ENCODE measurements at regions not wholly inside any gene's neighbourhood (a gene's known extent, or its start where the extent isn't known, plus 50 kb on each side); places are given as distances from the start of the nearest gene placed in this dataset.

DNA sequence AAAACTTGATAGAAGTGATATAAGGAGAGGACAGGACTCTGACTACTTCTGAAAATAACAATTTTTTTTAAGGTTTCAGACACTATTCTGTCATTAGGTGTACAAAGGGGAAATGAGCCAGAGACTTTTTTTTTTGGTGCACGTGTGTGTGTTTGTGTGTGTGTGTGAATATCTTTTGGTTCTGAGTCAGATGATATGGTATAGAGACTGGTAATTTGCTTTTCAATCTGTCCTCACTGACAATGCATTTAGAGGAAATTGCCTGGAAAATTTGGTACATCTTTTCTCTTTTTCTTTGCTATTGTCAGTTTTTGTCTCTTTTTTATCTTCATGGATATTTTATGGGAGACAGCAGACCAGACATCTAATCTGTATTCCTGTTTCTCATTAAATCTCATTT is 59.3 kb downstream of the DDIT4L start:
- DNase-seq: no peak

- DNase-seq: no peak
Measured at GRCh38 chr4:100130491-100130890, 59.8 kb downstream of the DDIT4L start.

GRCh38 chr4:100129774-100130173 is 60.5 kb downstream of the DDIT4L start:
- no peak for DNase-seq

DNA sequence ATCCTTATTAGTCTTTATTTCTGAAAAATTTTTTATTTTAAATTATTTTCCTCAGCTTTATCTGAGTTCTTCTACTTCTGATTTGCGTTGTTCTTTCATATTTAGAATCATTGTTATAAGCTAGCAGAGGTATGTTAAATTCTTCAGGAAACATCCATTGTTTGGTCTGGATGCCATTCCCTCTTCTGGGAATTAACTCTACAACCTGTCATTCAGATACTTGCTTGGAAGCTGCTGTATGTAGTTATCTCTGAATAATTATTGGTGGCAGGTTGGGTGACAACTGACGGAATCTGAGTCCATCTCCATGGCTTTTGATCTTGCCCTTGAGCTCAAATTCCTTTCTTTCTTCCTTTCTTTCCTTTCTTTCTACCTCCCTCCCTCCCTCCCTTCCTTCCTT is 61.9 kb downstream of the DDIT4L start:
- DNase-seq: no peak

GRCh38 chr4:100124715-100125114 is 65.6 kb downstream of the DDIT4L start:
- no peak for DNase-seq

DNA sequence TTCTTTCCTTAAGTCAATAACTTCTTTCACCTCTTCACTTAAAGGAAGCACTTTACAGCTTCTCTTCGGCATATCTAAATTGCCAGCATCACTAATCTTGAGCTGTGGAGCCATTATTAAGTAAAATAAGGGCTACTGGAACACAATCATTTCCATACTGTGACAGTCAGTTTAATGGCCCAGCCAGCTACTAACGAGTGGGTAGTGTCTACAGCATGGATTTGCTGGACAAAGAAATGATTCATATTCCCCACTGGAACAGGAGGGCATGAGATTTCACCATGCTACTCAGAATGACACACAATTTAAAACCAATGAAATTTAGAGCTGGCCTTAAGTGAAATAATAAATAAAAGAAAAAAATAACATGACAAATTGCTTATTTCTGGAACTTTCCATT is 72.1 kb downstream of the DDIT4L start:
- no peak for DNase-seq

- DNase-seq: no peak
Measured at GRCh38 chr4:100117750-100118149, 72.5 kb downstream of the DDIT4L start.

DNA sequence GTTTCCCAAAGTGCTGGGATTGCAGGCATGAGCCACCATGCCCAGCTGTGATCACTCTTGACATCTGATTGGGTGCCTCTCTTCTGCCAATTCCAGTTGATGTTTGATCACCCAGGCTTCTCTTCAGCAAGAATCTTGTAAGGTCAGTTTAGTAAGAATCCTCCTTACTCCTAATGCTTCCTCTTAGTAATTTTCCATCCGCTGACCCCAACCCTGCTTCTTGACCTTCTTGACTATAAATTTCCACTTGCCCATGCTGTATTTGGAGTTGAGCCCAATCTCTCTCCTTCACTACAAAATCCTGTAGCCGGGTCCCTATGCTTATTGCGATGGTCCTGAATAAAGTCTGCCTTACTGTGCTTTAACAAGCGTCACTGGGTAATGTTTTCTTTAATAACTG is 75.4 kb downstream of the DDIT4L start:
- DNase-seq: no peak

GRCh38 chr4:100113732-100114131 is 76.5 kb downstream of the DDIT4L start:
- no peak for DNase-seq

DNA sequence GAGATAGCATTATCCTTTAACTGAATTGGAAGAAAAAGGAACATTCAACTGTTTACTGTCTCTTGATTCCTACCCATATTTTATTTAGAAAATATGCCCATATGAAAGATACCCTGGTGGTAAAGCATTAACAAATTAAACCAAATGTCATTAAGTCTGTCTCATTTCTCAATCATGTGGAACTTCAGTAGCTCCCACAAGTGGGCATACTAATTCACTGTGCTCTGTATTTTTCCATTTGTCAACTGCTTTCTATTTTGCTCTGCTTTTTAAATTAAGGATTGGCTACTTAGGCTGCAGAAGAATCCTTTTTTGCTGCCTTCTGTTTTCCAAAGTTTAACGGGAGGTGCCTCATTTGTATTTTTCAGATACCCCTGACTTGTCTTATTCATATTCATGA is 77.2 kb downstream of the DDIT4L start:
- DNase-seq: no peak

GRCh38 chr4:100109921-100110320 is 80.3 kb downstream of the DDIT4L start:
- no peak for DNase-seq

- DNase-seq: no peak
Measured at GRCh38 chr4:100108869-100109268, 81.4 kb downstream of the DDIT4L start.

DNA sequence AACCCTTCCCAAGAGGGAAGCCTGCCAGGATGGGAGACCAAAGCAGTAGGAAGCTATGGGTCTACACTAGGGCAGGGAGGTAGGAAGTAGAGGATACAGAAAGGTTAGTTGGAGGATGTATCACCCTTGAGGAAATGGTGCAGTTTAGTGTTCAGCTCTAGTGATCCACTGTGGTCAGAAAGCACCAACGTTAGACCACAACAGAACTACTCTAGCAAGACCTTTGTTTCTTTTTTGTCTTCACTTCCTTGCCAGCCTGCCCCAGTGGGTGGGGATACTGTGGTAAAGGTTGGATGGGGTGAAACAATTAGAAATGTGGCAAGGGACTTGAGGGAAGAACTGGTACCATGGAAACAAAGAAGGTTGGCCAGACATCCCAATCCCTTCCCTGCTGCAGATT is 83.3 kb downstream of the DDIT4L start:
- DNase-seq: no peak

DNA sequence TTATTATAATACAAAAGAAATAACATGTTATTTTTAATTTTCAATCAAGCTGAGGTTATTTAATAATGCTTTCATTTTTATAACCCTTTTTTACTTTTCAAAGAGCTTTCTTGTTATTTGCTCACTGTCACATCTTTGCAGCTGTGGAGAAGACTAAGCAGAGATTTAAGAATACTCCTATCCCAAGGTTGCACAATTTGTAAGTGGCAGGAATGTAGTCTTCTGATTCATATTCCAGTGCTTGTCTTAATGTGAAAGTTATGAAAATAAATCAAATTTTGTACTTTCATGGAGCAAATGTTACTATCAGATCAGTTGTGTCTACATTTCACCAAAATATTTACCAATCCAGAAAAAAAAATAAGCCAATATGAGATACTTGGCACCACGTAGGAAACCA is 86.6 kb downstream of the DDIT4L start:
- no peak for DNase-seq

DNA sequence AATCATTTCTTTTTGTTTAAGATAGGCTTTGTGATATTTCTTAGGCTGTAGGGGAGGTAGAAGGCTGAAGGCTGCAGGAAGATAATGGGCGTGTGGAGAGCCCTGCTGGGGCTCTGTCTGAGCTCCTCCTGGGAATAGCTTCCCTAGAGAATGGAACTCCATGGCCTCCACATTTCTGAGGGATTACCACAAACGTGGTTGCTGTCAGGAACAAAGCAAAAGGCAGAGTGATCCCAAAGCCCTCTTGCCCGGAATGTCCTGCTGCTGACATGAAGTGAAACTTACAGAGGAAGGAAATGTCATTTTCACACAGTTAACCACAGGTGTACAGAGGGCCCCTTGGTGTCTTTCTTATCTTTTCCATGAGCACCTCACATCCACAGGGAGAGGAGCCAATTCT is 89.3 kb downstream of the DDIT4L start:
- no peak for DNase-seq

DNA sequence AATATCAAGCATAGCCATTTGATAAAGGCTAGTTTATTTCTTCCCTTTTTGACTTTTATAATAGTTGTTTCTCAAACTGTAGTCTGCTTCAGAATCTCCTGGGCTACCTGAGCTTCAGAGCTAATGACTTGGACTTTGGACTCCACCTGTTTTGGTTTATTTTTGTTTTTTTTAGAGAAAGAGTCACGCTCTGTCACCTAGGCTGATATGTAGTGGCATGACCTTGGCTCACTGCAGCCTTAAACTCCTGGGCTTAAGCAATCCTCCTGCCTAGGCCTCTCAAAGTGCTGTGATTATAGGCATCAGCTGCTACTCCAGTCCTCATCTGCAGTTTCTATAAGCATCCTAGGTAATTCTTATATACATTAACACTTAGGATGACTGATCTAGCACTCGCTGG is 90.5 kb downstream of the DDIT4L start:
- no peak for DNase-seq

DNA sequence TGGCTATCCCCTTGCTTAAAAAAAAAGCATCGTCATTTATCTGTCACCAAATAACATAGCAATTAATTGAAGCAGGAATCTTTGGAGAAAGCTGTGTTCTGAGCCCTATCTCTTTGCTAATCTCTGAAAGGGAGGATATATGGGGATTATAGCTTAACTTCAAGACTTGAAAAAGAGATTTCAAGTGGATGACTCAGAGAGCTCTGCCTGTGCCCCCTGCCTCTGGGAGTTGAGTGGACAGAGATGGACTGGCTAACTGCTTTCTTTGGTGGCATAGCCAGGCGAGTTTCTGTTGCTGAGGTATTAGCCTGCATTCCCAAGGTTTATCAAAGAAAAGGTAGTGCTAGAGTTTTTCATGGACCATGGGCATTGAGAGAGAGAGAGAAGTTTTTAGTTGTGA is 91.6 kb downstream of the DDIT4L start:
- DNase-seq: no peak

DNA sequence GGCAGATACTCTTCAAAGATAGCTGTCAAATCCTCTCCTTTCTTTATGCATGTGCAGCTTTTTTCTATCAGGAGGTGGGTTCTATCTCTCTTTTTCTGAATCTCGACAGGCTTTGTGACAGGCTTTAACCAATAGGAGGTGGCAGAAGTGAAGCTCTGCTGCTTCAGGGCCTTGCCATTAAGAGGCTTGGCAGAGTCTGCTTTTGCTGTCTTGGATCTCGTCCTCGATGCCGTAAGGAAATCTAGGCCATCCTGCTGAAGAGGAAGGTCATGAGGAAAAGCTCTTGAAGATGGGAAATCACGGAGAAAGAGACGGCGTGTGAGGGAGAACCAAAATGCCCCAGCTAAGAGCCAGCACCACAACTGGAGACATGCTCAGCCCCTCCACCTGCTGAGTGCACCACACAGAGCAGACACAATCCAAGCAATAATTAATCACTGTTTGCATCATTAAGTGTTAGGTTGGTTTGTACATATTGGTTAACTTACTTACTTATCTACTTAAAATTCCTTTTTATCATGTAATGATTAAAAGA is 92.2 kb downstream of the DDIT4L start:
- DNase-seq: no peak

- peak; percentile 2 to 36 for DNase-seq
Measured at GRCh38 chr4:100095729-100096595, 94.3 kb downstream of the DDIT4L start.

GRCh38 chr4:100093091-100093866 is 97.0 kb downstream of the DDIT4L start:
- DNase-seq: peak; percentile 72 to 86

DNA sequence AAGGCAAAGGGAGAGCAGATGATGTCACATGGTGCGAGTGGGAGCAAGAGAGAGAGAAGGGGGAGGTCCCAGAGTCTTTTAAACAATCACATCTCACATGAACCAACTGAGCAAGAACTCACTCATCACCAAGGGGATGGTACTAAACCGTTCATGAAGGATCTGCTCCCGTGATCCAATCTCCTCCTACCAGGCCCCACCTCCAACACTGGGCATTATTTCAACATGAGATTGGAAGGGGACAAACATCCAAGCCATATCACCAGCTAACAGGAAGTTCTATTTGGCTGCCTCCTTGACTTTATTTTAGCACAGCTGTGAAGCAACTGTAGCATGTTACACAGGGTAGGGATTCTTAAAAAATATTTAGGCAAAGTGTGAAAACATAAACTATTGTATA is 102.5 kb downstream of the DDIT4L start:
- DNase-seq: no peak

DNA sequence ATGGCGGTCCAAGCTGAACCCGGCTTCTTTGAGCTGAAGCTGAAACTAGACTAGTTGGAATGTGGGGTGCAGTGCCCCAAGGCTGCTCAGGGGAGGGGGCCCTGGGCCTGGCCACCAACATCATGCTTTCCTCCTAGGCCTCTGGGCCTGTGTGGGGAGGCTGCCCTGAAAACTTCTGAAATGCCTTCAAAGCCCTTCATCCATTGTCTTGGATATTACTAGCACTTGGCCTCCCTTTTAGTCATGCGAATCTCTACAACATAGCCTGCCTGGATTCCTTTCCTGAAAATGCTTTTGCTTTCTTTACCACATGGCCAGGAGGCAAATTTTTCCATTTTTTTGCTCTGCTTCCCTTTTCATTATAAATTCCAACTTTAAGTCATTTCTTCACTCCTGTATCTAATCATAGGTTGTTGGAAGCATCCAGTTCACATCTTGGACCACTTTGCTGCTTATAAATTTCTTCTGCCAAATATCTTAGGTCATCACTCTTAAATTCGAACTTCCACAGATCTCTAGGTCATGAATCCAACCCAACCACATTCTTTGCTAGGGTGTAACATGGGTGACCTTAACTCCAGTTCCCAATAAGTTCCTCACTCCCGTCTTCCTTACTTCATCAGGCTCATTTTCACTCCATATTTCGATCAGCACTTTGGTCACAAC is 103.4 kb downstream of the DDIT4L start:
- DNase-seq: no peak

DNA sequence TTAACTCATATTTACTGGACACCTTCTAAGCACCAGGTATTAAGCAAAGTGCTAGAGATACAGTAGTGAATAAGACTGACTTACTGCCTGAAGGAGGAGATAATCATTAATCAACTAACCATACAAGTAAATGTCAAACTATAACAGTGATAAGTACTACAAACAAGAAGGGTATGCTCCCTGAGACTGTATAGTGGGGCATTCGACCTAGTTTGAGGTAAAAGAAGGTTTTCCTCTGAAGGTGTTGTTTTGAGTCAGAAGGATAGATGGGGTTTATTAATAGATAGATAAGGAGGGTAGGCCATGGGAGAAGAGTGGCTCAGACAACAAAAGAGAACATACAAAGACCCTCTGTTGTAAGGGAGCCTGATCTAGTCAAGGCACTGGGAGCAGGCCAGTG is 105.4 kb downstream of the DDIT4L start:
- no peak for DNase-seq

DNA sequence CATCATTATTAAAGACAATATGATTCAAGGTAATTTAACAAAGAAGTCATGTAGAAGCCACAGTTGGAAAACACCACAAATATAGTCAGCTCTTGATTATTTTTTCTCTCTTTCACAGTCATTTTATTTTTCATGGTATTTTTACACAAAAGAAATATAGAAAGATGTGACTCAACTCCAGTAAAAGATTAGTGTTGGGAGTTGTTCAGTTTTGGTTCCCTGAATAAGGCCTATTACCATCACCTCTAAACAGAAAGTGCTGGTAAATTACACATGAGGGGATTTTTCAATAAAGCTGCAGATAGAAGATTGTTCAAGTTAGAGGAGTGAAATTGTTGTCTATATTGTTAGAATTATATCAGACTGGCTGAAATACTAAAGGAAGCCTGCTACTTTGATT is 107.0 kb downstream of the DDIT4L start:
- DNase-seq: no peak
